Smooth muscle cell (in vitro differentiated cells): ENCODE measurements at regions not wholly inside any gene's neighbourhood (a gene's known extent, or its start where the extent isn't known, plus 50 kb on each side); places are given as distances from the start of the nearest gene placed in this dataset.
"Not testable (repeated sequence)": the region's sequence is repeated elsewhere in the genome, so short reads cannot be mapped to it uniquely, and the experiment has no call there.

ENCODE experiments used
- DNase-seq: peaks from one replicate; lab custom pipeline; 2025; ENCODE audit not compliant: unreplicated experiment; lab: John Stamatoyannopoulos, UW
- H2AFZ ChIP-seq: fragments of 200-600 bp; sonication (generic); 2 replicates; pipeline ENCODE4 v1.6.0; 2016; ENCODE audit warnings: antibody characterized with exemption, low read depth, mild to moderate bottlenecking
- H3F3A ChIP-seq: fragments of 200-600 bp; sonication (generic); 2 replicates; pipeline ENCODE4 v1.6.0; 2017; ENCODE audit warnings: antibody characterized with exemption, low read depth
- H3K27ac ChIP-seq: fragments of 200-600 bp; sonication (generic); 2 replicates; pipeline ENCODE4 v1.5.1; 2016; ENCODE audit warnings: low read depth, mild to moderate bottlenecking
- H3K27me3 ChIP-seq: fragments of 200-600 bp; sonication (generic); 2 replicates; pipeline ENCODE4 v1.6.1; 2016; ENCODE audit warnings: low read depth, mild to moderate bottlenecking
- H3K36me3 ChIP-seq: fragments of 200-600 bp; sonication (generic); 2 replicates; pipeline ENCODE4 v1.5.1; 2016; ENCODE audit warnings: low read depth
- H3K4me1 ChIP-seq: fragments of 200-600 bp; sonication (generic); 2 replicates; pipeline ENCODE4 v1.5.1; 2016; ENCODE audit warnings: low read depth
- H3K4me2 ChIP-seq: fragments of 200-600 bp; sonication (generic); 2 replicates; pipeline ENCODE4 v1.6.0; 2016; ENCODE audit warnings: mild to moderate bottlenecking
- H3K4me3 ChIP-seq: fragments of 200-600 bp; sonication (generic); 2 replicates; pipeline ENCODE4 v1.5.1; 2016; ENCODE audit warnings: mild to moderate bottlenecking
- H3K79me2 ChIP-seq: fragments of 200-600 bp; sonication (generic); 2 replicates; pipeline ENCODE4 v1.6.0; 2016; ENCODE audit warnings: low read depth, mild to moderate bottlenecking
- H3K9ac ChIP-seq: fragments of 200-600 bp; sonication (generic); 2 replicates; pipeline ENCODE4 v1.6.0; 2016; ENCODE audit warnings: low read depth
- H3K9me3 ChIP-seq: fragments of 200-600 bp; sonication (generic); replicated peaks from 2 replicates; pipeline ENCODE4 v1.5.1; 2016; ENCODE audit warnings: low read depth
- H4K20me1 ChIP-seq: fragments of 200-600 bp; sonication (generic); 2 replicates; pipeline ENCODE4 v1.6.0; 2016; ENCODE audit warnings: low read depth
- WGBS: methylation state at CpG from one replicate; pipeline ENCODE4 v1.1.7; 2016; ENCODE audit warnings: low lambda C conversion rate; 5-methylcytosine and 5-hydroxymethylcytosine counted together
- TF ChIP-seq, protein P1 (sequence below): fragments of 200-600 bp; sonication (generic); IDR thresholded peaks from 2 replicates; pipeline ENCODE4 v1.5.1; 2017; ENCODE audit warnings: borderline replicate concordance, mild to moderate bottlenecking, antibody characterized with exemption; ENCODE audit not compliant: insufficient read depth, poor library complexity, severe bottlenecking

DNA sequence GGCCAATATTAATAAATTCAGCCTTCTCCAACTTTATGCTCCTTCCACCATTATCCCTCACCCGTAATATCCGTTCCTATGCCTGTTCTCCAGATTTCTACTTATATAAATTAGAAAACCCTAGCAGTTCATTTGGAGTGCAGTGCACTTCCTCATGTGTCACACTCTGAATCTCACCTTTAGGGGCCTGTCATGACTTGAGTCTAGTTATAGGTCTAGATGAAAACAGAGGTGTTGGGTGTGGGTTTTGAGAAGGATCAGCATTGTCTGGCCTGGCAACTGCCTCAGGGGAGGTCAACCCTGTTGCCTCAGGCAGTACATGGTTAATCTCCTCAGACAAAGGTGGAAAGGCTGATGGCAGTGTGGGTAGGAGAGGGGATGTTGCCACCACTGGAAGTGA lies 876.8 kb downstream of the FAT4 start:
- Histone ChIP-seq H3K27ac (no peak overlapping the region), H2AFZ (no peak overlapping the region), H3K36me3 (no peaks in the 10 kb centered on the region), H3K9me3 (no peaks in the 10 kb centered on the region), H3K27me3 (no peaks in the 10 kb centered on the region), H3K9ac (no peak overlapping the region), H3K4me1 (no peaks in the 10 kb centered on the region), H3K79me2 (no peaks in the 10 kb centered on the region), H3K4me3 (no peak overlapping the region), H3F3A (no peaks in the 10 kb centered on the region), H3K4me2 (no peak overlapping the region), H4K20me1 (no peaks in the 10 kb centered on the region)
- TF ChIP-seq, protein P1, sequence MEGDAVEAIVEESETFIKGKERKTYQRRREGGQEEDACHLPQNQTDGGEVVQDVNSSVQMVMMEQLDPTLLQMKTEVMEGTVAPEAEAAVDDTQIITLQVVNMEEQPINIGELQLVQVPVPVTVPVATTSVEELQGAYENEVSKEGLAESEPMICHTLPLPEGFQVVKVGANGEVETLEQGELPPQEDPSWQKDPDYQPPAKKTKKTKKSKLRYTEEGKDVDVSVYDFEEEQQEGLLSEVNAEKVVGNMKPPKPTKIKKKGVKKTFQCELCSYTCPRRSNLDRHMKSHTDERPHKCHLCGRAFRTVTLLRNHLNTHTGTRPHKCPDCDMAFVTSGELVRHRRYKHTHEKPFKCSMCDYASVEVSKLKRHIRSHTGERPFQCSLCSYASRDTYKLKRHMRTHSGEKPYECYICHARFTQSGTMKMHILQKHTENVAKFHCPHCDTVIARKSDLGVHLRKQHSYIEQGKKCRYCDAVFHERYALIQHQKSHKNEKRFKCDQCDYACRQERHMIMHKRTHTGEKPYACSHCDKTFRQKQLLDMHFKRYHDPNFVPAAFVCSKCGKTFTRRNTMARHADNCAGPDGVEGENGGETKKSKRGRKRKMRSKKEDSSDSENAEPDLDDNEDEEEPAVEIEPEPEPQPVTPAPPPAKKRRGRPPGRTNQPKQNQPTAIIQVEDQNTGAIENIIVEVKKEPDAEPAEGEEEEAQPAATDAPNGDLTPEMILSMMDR, result no peak
- DNase-seq, result no peak
- 93% methylated on average over 2 of the region's 2 CpGs for WGBS

DNA sequence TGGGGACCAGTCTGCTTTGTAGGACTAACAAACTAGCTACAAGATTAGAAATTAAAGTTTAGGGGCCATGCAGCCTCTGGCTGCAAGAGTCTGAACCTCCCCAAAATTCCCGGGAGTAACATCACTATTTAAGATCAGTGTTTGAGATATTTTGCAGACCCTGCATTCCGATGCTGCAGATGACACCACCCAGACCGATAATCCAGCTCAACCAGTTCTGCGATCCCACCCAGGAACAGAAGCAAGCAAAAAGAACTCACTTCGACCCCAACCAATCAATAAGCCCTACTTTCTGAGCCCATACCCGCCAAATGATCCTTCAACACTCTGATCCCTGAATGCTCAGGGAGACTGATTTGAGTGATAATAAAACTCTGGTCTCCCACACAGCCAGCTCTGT lies 877.8 kb downstream of the FAT4 start:
- Histone ChIP-seq H3K4me1 (no peaks in the 10 kb centered on the region), H3K9me3 (no peaks in the 10 kb centered on the region), H3K4me3 (no peak overlapping the region), H4K20me1 (no peaks in the 10 kb centered on the region), H2AFZ (no peak overlapping the region), H3K9ac (no peak overlapping the region), H3K79me2 (no peaks in the 10 kb centered on the region), H3K27me3 (no peaks in the 10 kb centered on the region), H3F3A (no peaks in the 10 kb centered on the region), H3K27ac (no peak overlapping the region), H3K36me3 (no peaks in the 10 kb centered on the region), H3K4me2 (no peak overlapping the region)
- no peak for DNase-seq
- TF ChIP-seq, protein P1, result no peak
- WGBS, result 29% methylated on average over 6 of the region's 6 CpGs

DNA sequence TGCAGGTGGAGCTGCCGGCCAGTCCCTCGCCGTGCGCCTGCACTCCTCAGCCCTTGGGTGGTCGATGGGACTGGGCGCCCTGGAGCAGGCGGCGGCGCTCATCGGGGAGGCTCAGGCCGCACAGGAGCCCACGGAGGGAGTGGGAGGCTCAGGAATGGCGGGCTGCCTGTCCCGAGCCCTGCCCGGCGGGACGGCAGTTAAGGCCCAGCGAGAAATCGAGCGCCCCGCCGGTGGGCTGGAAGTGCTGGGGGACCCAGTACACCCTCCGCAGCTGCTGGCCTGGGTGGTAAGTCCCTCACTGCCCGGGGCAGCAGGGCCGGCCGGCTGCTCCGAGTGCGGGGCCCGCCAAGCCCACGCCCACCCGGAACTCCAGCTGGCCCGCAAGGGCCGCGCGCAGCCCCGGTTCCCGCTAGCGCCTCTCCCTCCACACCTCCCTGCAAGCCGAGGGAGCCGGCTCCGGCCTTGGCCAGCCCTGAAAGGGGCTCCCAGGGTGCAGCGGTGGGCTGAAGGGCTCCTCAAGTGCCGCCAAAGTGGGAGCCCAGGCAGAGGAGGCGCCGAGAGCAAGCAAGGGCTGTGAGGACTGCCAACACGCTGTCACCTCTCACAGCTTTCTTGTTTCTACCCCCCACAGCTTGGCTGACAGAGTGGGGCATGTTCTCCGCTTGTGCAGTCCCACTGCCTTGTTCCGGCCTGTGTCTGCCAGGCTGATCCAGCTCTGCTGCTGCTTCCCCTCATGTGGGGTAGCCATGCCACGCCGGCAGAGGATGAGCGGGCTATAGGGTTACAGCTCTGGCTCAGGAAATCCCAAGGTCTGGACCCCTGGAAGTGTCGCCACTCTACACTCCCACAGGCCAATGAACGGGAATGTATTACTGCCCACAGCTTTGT lies 886.7 kb downstream of the FAT4 start:
- H3K4me2 ChIP-seq, H3F3A ChIP-seq, H3K9me3 ChIP-seq, H3K79me2 ChIP-seq, H3K36me3 ChIP-seq, H3K27me3 ChIP-seq, H3K4me3 ChIP-seq, H3K9ac ChIP-seq, H4K20me1 ChIP-seq, DNase-seq, H3K27ac ChIP-seq, H3K4me1 ChIP-seq, H2AFZ ChIP-seq: not testable (repeated sequence)
- WGBS, result 93% methylated on average over 45 of the region's 53 CpGs

DNA sequence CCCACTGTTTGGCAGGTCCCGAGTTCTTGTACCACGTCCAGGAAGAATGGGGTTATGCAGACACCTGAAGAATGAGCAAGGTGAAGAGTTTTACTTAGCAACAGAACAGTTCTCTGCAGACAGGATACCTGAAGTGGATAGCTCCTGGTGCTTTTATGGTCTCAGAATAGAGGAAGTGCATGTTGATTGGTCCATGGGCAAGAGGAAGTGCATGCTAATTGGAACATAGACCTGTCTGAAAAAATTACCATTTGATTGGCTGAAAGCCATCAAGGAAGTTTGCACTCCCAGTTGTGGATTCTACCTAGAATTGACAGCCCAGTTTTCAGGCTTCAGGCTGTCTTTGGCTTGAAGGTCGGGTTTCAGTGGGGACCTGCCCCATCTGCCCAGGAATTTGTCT lies 887.5 kb downstream of the FAT4 start:
- no peak overlapping the region for H3K4me3 ChIP-seq
- no peak overlapping the region for H3K4me2 ChIP-seq
- H3K9me3 ChIP-seq, result no peaks in the 10 kb centered on the region
- H3K27me3 ChIP-seq, result no peaks in the 10 kb centered on the region
- no peaks in the 10 kb centered on the region for H3K4me1 ChIP-seq
- TF ChIP-seq, protein P1, result no peak
- no peaks in the 10 kb centered on the region for H4K20me1 ChIP-seq
- no peak overlapping the region for H3K27ac ChIP-seq
- H3K79me2 ChIP-seq, result no peaks in the 10 kb centered on the region
- WGBS, result 93% methylated on average over 3 of the region's 3 CpGs
- H2AFZ ChIP-seq, result no peak overlapping the region
- no peaks in the 10 kb centered on the region for H3F3A ChIP-seq
- DNase-seq, result no peak
- H3K9ac ChIP-seq, result no peak overlapping the region
- no peaks in the 10 kb centered on the region for H3K36me3 ChIP-seq
